SK-N-SH (cell line): ENCODE measurements at regions not wholly inside any gene's neighbourhood (a gene's known extent, or its start where the extent isn't known, plus 50 kb on each side); places are given as distances from the start of the nearest gene placed in this dataset.

Experiments
- CTCF ChIA-PET: fragments of 300-600, 350-600 bp; formaldehyde crosslinking; extraction: SDS; loops from one replicate; lab custom pipeline; 2021; lab: Yijun Ruan, JAX
- POLR2A ChIA-PET: fragments of 350-600 bp; sonication (Branson Sonifier 250); formaldehyde crosslinking; extraction: SDS; loops from one replicate; lab custom pipeline; 2020; ENCODE audit warnings: antibody characterized with exemption, inconsistent platforms; lab: Yijun Ruan, JAX
- DNase-seq: peaks from one replicate; pipeline ENCODE4 v3.0.0; 2012
- H2AFZ ChIP-seq: fragments of 200-600 bp; sonication (generic); 2 replicates; pipeline ENCODE4 v1.8.1; 2016; ENCODE audit warnings: antibody characterized with exemption, mild to moderate bottlenecking, low read depth
- H3F3A ChIP-seq: fragments of 200-600 bp; sonication (generic); replicated peaks from 2 replicates; pipeline ENCODE3; 2016; ENCODE audit warnings: antibody characterized with exemption, mild to moderate bottlenecking; ENCODE audit not compliant: insufficient read depth
- H3K27ac ChIP-seq, 2 experiments: fragments of 200-500 bp in 1 of 2; fragments of 200-600 bp in 1 of 2; sonication (Bioruptor generic) in 1 of 2; sonication (generic), shearing (Covaris generic) in 1 of 2; 2 replicates each; pipeline versions ENCODE4 v1.5.1 to v1.6.1; 2014 to 2016; ENCODE audit warnings: low read depth in 2 of 2, inconsistent platforms in 1 of 2, low read length in 1 of 2, mild to moderate bottlenecking in 1 of 2, mixed read lengths in 1 of 2
- H3K27me3 ChIP-seq: fragments of 200-600 bp; sonication (generic), shearing (Covaris generic); 2 replicates; pipeline ENCODE4 v1.6.1; 2016; ENCODE audit warnings: mixed run types; ENCODE audit not compliant: insufficient read depth
- H3K36me3 ChIP-seq, 2 experiments: fragments of 200-500 bp in 1 of 2; fragments of 200-600 bp in 1 of 2; sonication (Bioruptor generic) in 1 of 2; sonication (generic) in 1 of 2; replicated peaks in 1 of 2; 2 replicates each; pipeline versions ENCODE3 to v1.5.1; 2014 to 2016; ENCODE audit warnings: low read length in 1 of 2, mild to moderate bottlenecking in 1 of 2; ENCODE audit not compliant: insufficient read depth in 2 of 2, control insufficient read depth in 1 of 2
- H3K4me1 ChIP-seq, 2 experiments: fragments of 200-500 bp in 1 of 2; fragments of 200-600 bp in 1 of 2; sonication (Bioruptor generic) in 1 of 2; sonication (generic), shearing (Covaris generic) in 1 of 2; 2 replicates each; pipeline versions ENCODE4 v1.5.1 to v1.6.1; 2014 to 2016; ENCODE audit warnings: low read depth in 1 of 2, low read length in 1 of 2, mixed run types in 1 of 2; ENCODE audit not compliant: insufficient read depth in 2 of 2, control insufficient read depth in 1 of 2
- H3K4me2 ChIP-seq: fragments of 200-600 bp; sonication (generic), shearing (Covaris generic); 2 replicates; pipeline ENCODE4 v1.6.1; 2017; ENCODE audit warnings: mixed run types
- H3K4me3 ChIP-seq, 2 experiments: fragments of 200-500 bp in 1 of 2; fragments of 200-600 bp in 1 of 2; sonication (Bioruptor generic) in 1 of 2; sonication (generic), shearing (Covaris generic) in 1 of 2; 2 replicates each; pipeline versions ENCODE4 v1.5.1 to v1.8.1; 2014 to 2016; ENCODE audit warnings: low read depth in 2 of 2, inconsistent platforms in 1 of 2, low read length in 1 of 2, mild to moderate bottlenecking in 1 of 2, mixed read lengths in 1 of 2, moderate library complexity in 1 of 2
- H3K79me2 ChIP-seq: fragments of 200-600 bp; sonication (generic); 2 replicates; pipeline ENCODE4 v1.8.1; 2017; ENCODE audit warnings: mild to moderate bottlenecking; ENCODE audit not compliant: insufficient read depth
- H3K9ac ChIP-seq: fragments of 200-600 bp; sonication (generic); 2 replicates; pipeline ENCODE4 v1.6.1; 2017; ENCODE audit warnings: mixed run types
- H3K9me2 ChIP-seq: fragments of 200-600 bp; sonication (generic); 2 replicates; pipeline ENCODE4 v1.6.1; 2017; ENCODE audit warnings: mixed run types
- H3K9me3 ChIP-seq: fragments of 200-600 bp; sonication (generic); 2 replicates; pipeline ENCODE4 v1.6.1; 2017; ENCODE audit warnings: mixed run types, mild to moderate bottlenecking, moderate library complexity
- H4K20me1 ChIP-seq: fragments of 200-600 bp; sonication (generic); 2 replicates; pipeline ENCODE4 v1.6.1; 2017; ENCODE audit warnings: mild to moderate bottlenecking, mixed run types; ENCODE audit not compliant: insufficient read depth
- EP300 ChIP-seq, 2 experiments: IDR thresholded peaks; 2 replicates each; pipeline versions ENCODE4 v1.4.0 to v1.6.1; 2012; ENCODE audit warnings: borderline replicate concordance in 1 of 2, low read depth in 1 of 2, low read length in 1 of 2
- FOXJ3 ChIP-seq: sonication (generic); formaldehyde crosslinking; IDR thresholded peaks from 2 replicates; pipeline ENCODE4 v1.5.1; 2020; ENCODE audit warnings: mild to moderate bottlenecking, missing genetic modification reagents
- JUND ChIP-seq: IDR thresholded peaks from 2 replicates; pipeline ENCODE4 v1.4.0; 2012
- MEF2A ChIP-seq: IDR thresholded peaks from 2 replicates; pipeline ENCODE4 v1.4.0; 2012; ENCODE audit warnings: low read depth, borderline replicate concordance
- NRF1 ChIP-seq: IDR thresholded peaks from 2 replicates; pipeline ENCODE4 v1.6.1; 2012; ENCODE audit warnings: low read depth, mild to moderate bottlenecking, low read length
- POLR2AphosphoS5 ChIP-seq: IDR thresholded peaks from 2 replicates; pipeline ENCODE4 v1.6.1; 2012; ENCODE audit warnings: low read depth, low read length
- RAD21 ChIP-seq: IDR thresholded peaks from 2 replicates; pipeline ENCODE4 v1.6.1; 2012; ENCODE audit warnings: mild to moderate bottlenecking, low read length
- RXRA ChIP-seq: IDR thresholded peaks from 2 replicates; pipeline ENCODE4 v1.4.0; 2012; ENCODE audit warnings: low read depth, mild to moderate bottlenecking, borderline replicate concordance
- SIN3A ChIP-seq: IDR thresholded peaks from 2 replicates; pipeline ENCODE4 v1.6.1; 2012; ENCODE audit warnings: low read depth, mild to moderate bottlenecking, low read length, moderate library complexity, borderline replicate concordance
- SMC3 ChIP-seq: IDR thresholded peaks from 2 replicates; pipeline ENCODE4 v1.6.1; 2012; ENCODE audit warnings: low read depth, low read length, improper control_type of control experiment
- TCF12 ChIP-seq: IDR thresholded peaks from 2 replicates; pipeline ENCODE4 v1.4.0; 2012
- YY1 ChIP-seq: IDR thresholded peaks from 2 replicates; pipeline ENCODE4 v1.4.0; 2012; ENCODE audit warnings: low read depth, mild to moderate bottlenecking
- WGBS: methylation state at CpG from one replicate; pipeline ENCODE4 v1.1.6; 2017; ENCODE audit warnings: low lambda C conversion rate; 5-methylcytosine and 5-hydroxymethylcytosine counted together
- TF ChIP-seq, protein P1 (sequence below): IDR thresholded peaks from 2 replicates; pipeline ENCODE4 v1.4.0; 2012; ENCODE audit warnings: low read depth, borderline replicate concordance
- TF ChIP-seq, protein P2 (sequence below): fragments of 150-350 bp; IDR thresholded peaks from 2 replicates; pipeline ENCODE4 v1.6.1; 2017; ENCODE audit warnings: antibody characterized with exemption, low read length, low read depth, borderline replicate concordance
- TF ChIP-seq, protein P3 (sequence below): IDR thresholded peaks from 2 replicates; pipeline ENCODE4 v1.4.0; 2012; ENCODE audit warnings: low read depth
- TF ChIP-seq, protein P4 (sequence below): IDR thresholded peaks from 2 replicates; pipeline ENCODE4 v1.4.0; 2012; ENCODE audit warnings: low read depth, borderline replicate concordance

DNA sequence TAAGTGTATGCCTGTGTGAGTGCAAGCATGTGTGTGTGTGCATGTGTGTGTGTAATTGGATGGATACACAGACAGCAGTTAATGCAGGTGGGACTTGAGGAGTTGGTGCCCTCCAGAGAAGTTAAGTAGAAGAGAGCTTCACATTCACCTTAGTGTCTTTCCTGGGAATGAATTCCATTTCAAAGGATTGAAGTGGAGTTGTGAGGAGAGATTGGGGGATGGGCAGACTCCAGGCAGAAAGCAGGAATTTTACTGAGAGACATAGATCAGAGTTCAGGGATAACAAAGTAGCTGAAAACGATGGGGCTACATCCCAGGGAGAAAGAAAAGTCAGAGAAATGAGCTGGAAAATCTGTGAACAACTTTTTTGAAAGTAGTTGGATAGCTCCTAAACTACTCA lies 464.4 kb downstream of the TCERG1L start:
- H3K4me1 ChIP-seq, result no peaks in the 10 kb centered on the region
- no peaks in the 10 kb centered on the region for H3F3A ChIP-seq
- no peak overlapping the region for H2AFZ ChIP-seq
- H3K4me3 ChIP-seq, result no peak overlapping the region
- ChIA-PET POLR2A (no interaction called here), CTCF (interaction anchor here (0.7 kb wide), 1 partner anchor 380 kb away, joined by 3 read pairs; no protein-coding TSS in a partner anchor)
- H3K9me3 ChIP-seq, result no peaks in the 10 kb centered on the region; the same call in 1 of the 2 replicates
- H3K79me2 ChIP-seq, result no peaks in the 10 kb centered on the region
- DNase-seq, result no peak
- no peak overlapping the region for H3K9ac ChIP-seq
- no peak overlapping the region for H3K27ac ChIP-seq
- 9% methylated on average over 1 of the region's 1 CpG for WGBS
- no peaks in the 10 kb centered on the region for H3K9me2 ChIP-seq
- no peak for TF ChIP-seq RAD21
- TF ChIP-seq SMC3, result no peak
- no peak for TF ChIP-seq MEF2A
- TF ChIP-seq POLR2AphosphoS5, result no peak
- TF ChIP-seq RXRA, result no peak
- TF ChIP-seq EP300 (IDR thresholded peaks at IDR 0.05; ENCODE audit: borderline replicate concordance in 1 of 2, low read depth in 1 of 2, low read length in 1 of 2), result no peak
- TF ChIP-seq, protein P1, sequence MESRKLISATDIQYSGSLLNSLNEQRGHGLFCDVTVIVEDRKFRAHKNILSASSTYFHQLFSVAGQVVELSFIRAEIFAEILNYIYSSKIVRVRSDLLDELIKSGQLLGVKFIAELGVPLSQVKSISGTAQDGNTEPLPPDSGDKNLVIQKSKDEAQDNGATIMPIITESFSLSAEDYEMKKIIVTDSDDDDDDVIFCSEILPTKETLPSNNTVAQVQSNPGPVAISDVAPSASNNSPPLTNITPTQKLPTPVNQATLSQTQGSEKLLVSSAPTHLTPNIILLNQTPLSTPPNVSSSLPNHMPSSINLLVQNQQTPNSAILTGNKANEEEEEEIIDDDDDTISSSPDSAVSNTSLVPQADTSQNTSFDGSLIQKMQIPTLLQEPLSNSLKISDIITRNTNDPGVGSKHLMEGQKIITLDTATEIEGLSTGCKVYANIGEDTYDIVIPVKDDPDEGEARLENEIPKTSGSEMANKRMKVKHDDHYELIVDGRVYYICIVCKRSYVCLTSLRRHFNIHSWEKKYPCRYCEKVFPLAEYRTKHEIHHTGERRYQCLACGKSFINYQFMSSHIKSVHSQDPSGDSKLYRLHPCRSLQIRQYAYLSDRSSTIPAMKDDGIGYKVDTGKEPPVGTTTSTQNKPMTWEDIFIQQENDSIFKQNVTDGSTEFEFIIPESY, result no peak
- TF ChIP-seq, protein P2, sequence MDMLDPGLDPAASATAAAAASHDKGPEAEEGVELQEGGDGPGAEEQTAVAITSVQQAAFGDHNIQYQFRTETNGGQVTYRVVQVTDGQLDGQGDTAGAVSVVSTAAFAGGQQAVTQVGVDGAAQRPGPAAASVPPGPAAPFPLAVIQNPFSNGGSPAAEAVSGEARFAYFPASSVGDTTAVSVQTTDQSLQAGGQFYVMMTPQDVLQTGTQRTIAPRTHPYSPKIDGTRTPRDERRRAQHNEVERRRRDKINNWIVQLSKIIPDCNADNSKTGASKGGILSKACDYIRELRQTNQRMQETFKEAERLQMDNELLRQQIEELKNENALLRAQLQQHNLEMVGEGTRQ, result no peak
- TF ChIP-seq YY1, result no peak
- no peaks in the 10 kb centered on the region for H3K36me3 ChIP-seq
- H4K20me1 ChIP-seq, result no peaks in the 10 kb centered on the region
- no peak overlapping the region for H3K4me2 ChIP-seq
- no peaks in the 10 kb centered on the region for H3K27me3 ChIP-seq

DNA sequence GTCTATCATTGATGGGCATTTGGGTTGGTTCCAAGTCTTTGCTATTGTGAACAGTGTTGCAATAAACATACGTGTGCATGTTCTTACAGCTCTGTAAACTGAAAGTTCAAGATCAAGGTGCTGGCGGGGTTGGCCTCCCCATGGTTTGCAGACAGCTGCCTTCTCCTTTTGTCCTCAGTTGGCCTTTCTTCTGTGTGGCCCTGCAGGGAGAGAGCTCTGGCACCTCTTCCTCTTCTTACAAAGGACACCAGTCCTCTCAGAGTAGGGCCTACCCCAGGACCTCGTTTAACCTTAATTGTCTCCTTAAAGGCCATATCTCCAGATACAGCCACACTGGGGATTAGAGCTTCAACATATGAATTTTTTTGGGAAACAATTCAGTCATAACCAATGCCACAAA lies 462.7 kb downstream of the TCERG1L start:
- no peak for DNase-seq
- TF ChIP-seq SIN3A (no peak), EP300 (IDR thresholded peaks at IDR 0.05; ENCODE audit: borderline replicate concordance in 1 of 2, low read depth in 1 of 2, low read length in 1 of 2) (no peak), TCF12 (no peak), NRF1 (no peak), FOXJ3 (CRISPR knock-in tag) (no peak), JUND (no peak)
- TF ChIP-seq, protein P2, result no peak
- TF ChIP-seq, protein P3, sequence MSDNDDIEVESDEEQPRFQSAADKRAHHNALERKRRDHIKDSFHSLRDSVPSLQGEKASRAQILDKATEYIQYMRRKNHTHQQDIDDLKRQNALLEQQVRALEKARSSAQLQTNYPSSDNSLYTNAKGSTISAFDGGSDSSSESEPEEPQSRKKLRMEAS, result no peak
- TF ChIP-seq, protein P4, sequence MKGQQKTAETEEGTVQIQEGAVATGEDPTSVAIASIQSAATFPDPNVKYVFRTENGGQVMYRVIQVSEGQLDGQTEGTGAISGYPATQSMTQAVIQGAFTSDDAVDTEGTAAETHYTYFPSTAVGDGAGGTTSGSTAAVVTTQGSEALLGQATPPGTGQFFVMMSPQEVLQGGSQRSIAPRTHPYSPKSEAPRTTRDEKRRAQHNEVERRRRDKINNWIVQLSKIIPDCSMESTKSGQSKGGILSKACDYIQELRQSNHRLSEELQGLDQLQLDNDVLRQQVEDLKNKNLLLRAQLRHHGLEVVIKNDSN, result no peak
- no peaks in the 10 kb centered on the region for H3K4me1 ChIP-seq
- ChIA-PET CTCF (no interaction called here), POLR2A (no interaction called here)
- H3K9me2 ChIP-seq, result no peaks in the 10 kb centered on the region
- no peak overlapping the region for H3K27ac ChIP-seq
- H3K36me3 ChIP-seq, result no peaks in the 10 kb centered on the region
- no peak overlapping the region for H3K4me3 ChIP-seq
- H3K9me3 ChIP-seq, result no peaks in the 10 kb centered on the region; the same call in 1 of the 2 replicates
- H4K20me1 ChIP-seq, result no peaks in the 10 kb centered on the region
- H3K27me3 ChIP-seq, result no peaks in the 10 kb centered on the region
- H3K79me2 ChIP-seq, result no peaks in the 10 kb centered on the region
- 10% methylated on average over 3 of the region's 3 CpGs for WGBS
- H3K4me2 ChIP-seq, result no peak overlapping the region
- no peak overlapping the region for H3K9ac ChIP-seq
- no peaks in the 10 kb centered on the region for H3F3A ChIP-seq
- no peak overlapping the region for H2AFZ ChIP-seq
